HEK293 (cell line): ENCODE measurements at regions not wholly inside any gene's neighbourhood (a gene's known extent, or its start where the extent isn't known, plus 50 kb on each side); places are given as distances from the start of the nearest gene placed in this dataset.

Experiments used
- CTCF ChIA-PET: fragments of 350-600 bp; formaldehyde crosslinking; extraction: SDS; loops from one replicate; lab custom pipeline; 2021; ENCODE audit warnings: antibody characterized with exemption; lab: Yijun Ruan, JAX
- POLR2A ChIA-PET: fragments of 300-600 bp; formaldehyde crosslinking; extraction: SDS; loops from one replicate; lab custom pipeline; 2020; ENCODE audit warnings: antibody characterized with exemption, inconsistent platforms; lab: Yijun Ruan, JAX
- H3K27ac ChIP-seq: fragments of 200-500 bp; sonication (Bioruptor generic); 2 replicates; pipeline ENCODE4 v1.5.1; 2014; ENCODE audit warnings: low read depth, low read length, control low read depth, inconsistent platforms; ENCODE audit errors: extremely low read depth
- H3K36me3 ChIP-seq, 2 experiments: fragments of 200-500 bp in 1 of 2; sonication (Bioruptor generic) in 1 of 2; 1 replicate in 1 of 2; 2 replicates in 1 of 2; pipeline ENCODE4 v1.5.1; 2014 to 2017; ENCODE audit warnings: inconsistent platforms in 2 of 2, low read length in 2 of 2; ENCODE audit not compliant: control insufficient read depth in 2 of 2, insufficient read depth in 1 of 2
- H3K4me1 ChIP-seq: fragments of 200-500 bp; sonication (Bioruptor generic); 2 replicates; pipeline ENCODE4 v1.5.1; 2014; ENCODE audit warnings: mild to moderate bottlenecking, low read length, inconsistent platforms; ENCODE audit not compliant: control insufficient read depth, insufficient read depth
- H3K4me3 ChIP-seq: 2 replicates; pipeline ENCODE4 v1.5.1; 2011; ENCODE audit warnings: low read depth, mild to moderate bottlenecking, control low read depth, low read length, moderate library complexity
- H3K9me3 ChIP-seq: fragments of 200-500 bp; sonication (Bioruptor generic); 2 replicates; pipeline ENCODE4 v1.5.1; 2014; ENCODE audit warnings: low read depth, low read length, inconsistent platforms; ENCODE audit not compliant: control insufficient read depth, insufficient read depth
- GLI2 ChIP-seq: fragments of 450-650 bp; formaldehyde crosslinking; IDR thresholded peaks from 2 replicates; pipeline ENCODE4; 2017; ENCODE audit warnings: missing biosample characterization, missing genetic modification characterization, low read depth, borderline replicate concordance
- HOXC10 ChIP-seq: sonication (generic); formaldehyde crosslinking; IDR thresholded peaks from 2 replicates; pipeline ENCODE4 v1.8.1; 2023; ENCODE audit warnings: mild to moderate bottlenecking, missing genetic modification reagents
- KLF8 ChIP-seq: fragments of 450-650 bp; formaldehyde crosslinking; IDR thresholded peaks from 2 replicates; pipeline ENCODE4 v1.5.1; 2016; ENCODE audit warnings: missing biosample characterization, missing genetic modification characterization
- RBAK ChIP-seq: fragments of 450-650 bp; formaldehyde crosslinking; IDR thresholded peaks from 2 replicates; pipeline ENCODE4 v1.5.1; 2016; ENCODE audit warnings: missing biosample characterization, missing genetic modification characterization
- ZBTB7A ChIP-seq: fragments of 450-650 bp; formaldehyde crosslinking; IDR thresholded peaks from 2 replicates; pipeline ENCODE4 v1.5.1; 2016; ENCODE audit warnings: low read depth, missing biosample characterization, missing genetic modification characterization
- ZFP37 ChIP-seq: fragments of 450-650 bp; formaldehyde crosslinking; IDR thresholded peaks from 2 replicates; pipeline ENCODE4 v1.5.1; 2016; ENCODE audit warnings: missing biosample characterization, missing genetic modification characterization
- ZNF146 ChIP-seq: fragments of 450-650 bp; formaldehyde crosslinking; IDR thresholded peaks from 2 replicates; pipeline ENCODE4 v1.5.1; 2016; ENCODE audit warnings: missing biosample characterization, missing genetic modification characterization
- ZNF302 ChIP-seq: fragments of 450-650 bp; formaldehyde crosslinking; IDR thresholded peaks from 2 replicates; pipeline ENCODE4 v1.5.1; 2016; ENCODE audit warnings: missing biosample characterization, missing genetic modification characterization, low read depth
- ZNF354C ChIP-seq: fragments of 450-650 bp; formaldehyde crosslinking; IDR thresholded peaks from 2 replicates; pipeline ENCODE4 v1.5.1; 2016; ENCODE audit warnings: missing biosample characterization, missing genetic modification characterization, low read depth, borderline replicate concordance
- ZNF404 ChIP-seq: fragments of 450-650 bp; formaldehyde crosslinking; IDR thresholded peaks from 2 replicates; pipeline ENCODE4 v1.5.1; 2017; ENCODE audit warnings: missing biosample characterization, missing genetic modification characterization
- ZNF510 ChIP-seq: fragments of 450-650 bp; formaldehyde crosslinking; IDR thresholded peaks from 2 replicates; pipeline ENCODE4 v1.5.1; 2018; ENCODE audit warnings: mild to moderate bottlenecking, missing genetic modification characterization, missing biosample characterization; ENCODE audit not compliant: insufficient replicate concordance
- ZNF521 ChIP-seq: fragments of 450-650 bp; formaldehyde crosslinking; IDR thresholded peaks from 2 replicates; pipeline ENCODE4 v1.5.1; 2017; ENCODE audit warnings: missing biosample characterization, mild to moderate bottlenecking, missing genetic modification characterization
- ZNF560 ChIP-seq: fragments of 450-650 bp; formaldehyde crosslinking; IDR thresholded peaks from 2 replicates; pipeline ENCODE4 v1.5.1; 2017; ENCODE audit warnings: missing biosample characterization, missing genetic modification characterization, borderline replicate concordance
- ZNF596 ChIP-seq: fragments of 450-650 bp; IDR thresholded peaks from 2 replicates; pipeline ENCODE4 v1.5.0; 2018; ENCODE audit warnings: missing biosample characterization, mild to moderate bottlenecking, missing genetic modification characterization, moderate library complexity
- ZNF747 ChIP-seq: fragments of 450-650 bp; formaldehyde crosslinking; IDR thresholded peaks from 2 replicates; pipeline ENCODE4 v1.5.1; 2016; ENCODE audit warnings: missing biosample characterization, missing genetic modification characterization
- ZNF768 ChIP-seq: fragments of 450-650 bp; formaldehyde crosslinking; IDR thresholded peaks from 2 replicates; pipeline ENCODE4 v1.5.1; 2018; ENCODE audit warnings: missing biosample characterization, mild to moderate bottlenecking, missing genetic modification characterization
- ZNF843 ChIP-seq: fragments of 450-650 bp; formaldehyde crosslinking; IDR thresholded peaks from 2 replicates; pipeline ENCODE4 v1.5.1; 2016; ENCODE audit warnings: missing biosample characterization, missing genetic modification characterization
- ZSCAN23 ChIP-seq: fragments of 450-650 bp; formaldehyde crosslinking; IDR thresholded peaks from 2 replicates; pipeline ENCODE4 v1.5.1; 2016; ENCODE audit warnings: missing biosample characterization, missing genetic modification characterization
- TF ChIP-seq, protein P1 (sequence below): fragments of 450-650 bp; formaldehyde crosslinking; IDR thresholded peaks from 2 replicates; pipeline ENCODE4 v1.5.1; 2017; ENCODE audit warnings: missing biosample characterization, mild to moderate bottlenecking, missing genetic modification characterization, moderate library complexity
- TF ChIP-seq, protein P2 (sequence below): fragments of 450-650 bp; formaldehyde crosslinking; IDR thresholded peaks from 2 replicates; pipeline ENCODE4 v1.5.1; 2016; ENCODE audit warnings: missing biosample characterization, missing genetic modification characterization
- TF ChIP-seq, protein P3 (sequence below): fragments of 450-650 bp; formaldehyde crosslinking; optimal IDR thresholded peaks from 2 replicates; pipeline ENCODE3; 2016; ENCODE audit warnings: missing biosample characterization, mild to moderate bottlenecking, missing genetic modification characterization
- TF ChIP-seq, protein P4 (sequence below): fragments of 450-650 bp; formaldehyde crosslinking; IDR thresholded peaks from 2 replicates; pipeline ENCODE4 v1.5.1; 2017; ENCODE audit warnings: missing biosample characterization, missing genetic modification characterization

DNA sequence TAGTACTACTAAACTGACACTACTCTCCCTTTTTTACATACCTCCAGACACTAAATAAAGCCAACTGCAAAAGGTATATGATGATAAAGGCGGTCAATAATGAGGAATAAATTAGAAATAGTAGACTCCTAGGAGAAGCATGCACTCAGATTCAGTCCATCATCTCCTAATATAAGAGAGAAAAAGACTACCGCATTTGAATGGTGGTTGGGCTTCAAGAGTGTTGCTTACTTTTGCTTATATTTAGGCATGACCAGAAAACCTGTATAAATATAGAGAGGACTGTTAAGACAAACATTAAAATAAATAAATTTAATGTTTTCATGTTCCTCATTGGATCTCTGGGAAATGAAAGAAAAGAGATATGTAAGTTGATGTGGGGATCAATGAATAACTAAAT, 1137.0 kb downstream of the FAM181B start:
- Histone ChIP-seq H3K9me3 (no peaks in the 10 kb centered on the region), H3K27ac (no peak overlapping the region), H3K4me1 (no peaks in the 10 kb centered on the region), H3K36me3 (no peaks in the 10 kb centered on the region), H3K4me3 (no peak overlapping the region)
- CTCF ChIA-PET: no interaction called here
- TF ChIP-seq ZSCAN23 (tag by site-specific recombination) (no peak), ZNF404 (no peak)
- TF ChIP-seq, protein P1, sequence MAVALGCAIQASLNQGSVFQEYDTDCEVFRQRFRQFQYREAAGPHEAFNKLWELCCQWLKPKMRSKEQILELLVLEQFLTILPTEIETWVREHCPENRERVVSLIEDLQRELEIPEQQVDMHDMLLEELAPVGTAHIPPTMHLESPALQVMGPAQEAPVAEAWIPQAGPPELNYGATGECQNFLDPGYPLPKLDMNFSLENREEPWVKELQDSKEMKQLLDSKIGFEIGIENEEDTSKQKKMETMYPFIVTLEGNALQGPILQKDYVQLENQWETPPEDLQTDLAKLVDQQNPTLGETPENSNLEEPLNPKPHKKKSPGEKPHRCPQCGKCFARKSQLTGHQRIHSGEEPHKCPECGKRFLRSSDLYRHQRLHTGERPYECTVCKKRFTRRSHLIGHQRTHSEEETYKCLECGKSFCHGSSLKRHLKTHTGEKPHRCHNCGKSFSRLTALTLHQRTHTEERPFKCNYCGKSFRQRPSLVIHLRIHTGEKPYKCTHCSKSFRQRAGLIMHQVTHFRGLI (tag by site-specific recombination): peak; percentile 96
- POLR2A ChIA-PET: no interaction called here

DNA sequence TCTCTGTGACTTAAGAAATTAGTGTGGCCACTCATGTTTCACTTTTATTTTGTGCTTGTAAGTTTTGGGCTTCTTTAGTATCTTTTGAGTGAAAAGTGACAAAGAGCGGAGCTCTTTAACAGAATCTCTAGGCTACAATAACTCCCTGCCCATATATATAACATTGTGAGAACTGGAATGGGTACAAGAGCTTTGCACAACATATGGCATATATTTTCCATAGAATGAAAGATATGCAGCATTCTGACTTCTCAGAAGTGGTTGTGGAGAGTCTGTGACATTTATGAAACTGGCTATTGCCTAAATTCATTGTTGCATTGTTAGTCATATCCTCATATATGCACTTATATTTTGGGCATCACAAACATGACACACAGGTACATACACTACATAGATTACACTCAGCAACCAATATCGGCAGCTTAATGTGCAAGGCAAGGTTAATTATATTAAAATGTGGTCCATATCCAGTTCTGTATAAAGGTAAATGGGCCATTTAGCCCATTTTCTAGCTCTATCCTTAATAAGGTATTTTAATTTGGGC, 1148.2 kb downstream of the FAM181B start:
- TF ChIP-seq ZNF302 (tag by site-specific recombination): no peak
- no peak for TF ChIP-seq KLF8
- TF ChIP-seq ZNF596: no peak
- TF ChIP-seq ZNF146: no peak
- TF ChIP-seq HOXC10 (CRISPR knock-in tag): no peak
- no peak for TF ChIP-seq ZNF843
- TF ChIP-seq, protein P2, sequence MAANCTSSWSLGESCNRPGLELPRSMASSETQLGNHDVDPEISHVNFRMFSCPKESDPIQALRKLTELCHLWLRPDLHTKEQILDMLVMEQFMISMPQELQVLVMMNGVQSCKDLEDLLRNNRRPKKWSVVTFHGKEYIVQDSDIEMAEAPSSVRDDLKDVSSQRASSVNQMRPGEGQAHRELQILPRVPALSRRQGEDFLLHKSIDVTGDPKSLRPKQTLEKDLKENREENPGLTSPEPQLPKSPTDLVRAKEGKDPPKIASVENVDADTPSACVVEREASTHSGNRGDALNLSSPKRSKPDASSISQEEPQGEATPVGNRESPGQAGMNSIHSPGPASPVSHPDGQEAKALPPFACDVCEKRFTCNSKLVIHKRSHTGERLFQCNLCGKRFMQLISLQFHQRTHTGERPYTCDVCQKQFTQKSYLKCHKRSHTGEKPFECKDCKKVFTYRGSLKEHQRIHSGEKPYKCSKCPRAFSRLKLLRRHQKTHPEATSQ (tag by site-specific recombination): no peak
- TF ChIP-seq ZNF560 (tag by site-specific recombination): no peak
- TF ChIP-seq RBAK (tag by site-specific recombination): no peak
- TF ChIP-seq ZNF768 (tag by site-specific recombination): no peak
- TF ChIP-seq ZBTB7A (tag by site-specific recombination): no peak
- TF ChIP-seq ZFP37 (tag by site-specific recombination): no peak
- TF ChIP-seq GLI2 (tag by site-specific recombination): no peak
- TF ChIP-seq ZNF354C (tag by site-specific recombination): no peak
- TF ChIP-seq, protein P3, sequence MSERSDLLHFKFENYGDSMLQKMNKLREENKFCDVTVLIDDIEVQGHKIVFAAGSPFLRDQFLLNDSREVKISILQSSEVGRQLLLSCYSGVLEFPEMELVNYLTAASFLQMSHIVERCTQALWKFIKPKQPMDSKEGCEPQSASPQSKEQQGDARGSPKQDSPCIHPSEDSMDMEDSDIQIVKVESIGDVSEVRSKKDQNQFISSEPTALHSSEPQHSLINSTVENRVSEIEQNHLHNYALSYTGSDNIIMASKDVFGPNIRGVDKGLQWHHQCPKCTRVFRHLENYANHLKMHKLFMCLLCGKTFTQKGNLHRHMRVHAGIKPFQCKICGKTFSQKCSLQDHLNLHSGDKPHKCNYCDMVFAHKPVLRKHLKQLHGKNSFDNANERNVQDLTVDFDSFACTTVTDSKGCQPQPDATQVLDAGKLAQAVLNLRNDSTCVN (tag by site-specific recombination): no peak
- Histone ChIP-seq H3K27ac (no peak overlapping the region), H3K36me3 (no peaks in the 10 kb centered on the region), H3K9me3 (no peaks in the 10 kb centered on the region), H3K4me1 (no peaks in the 10 kb centered on the region), H3K4me3 (no peak overlapping the region)
- ChIA-PET CTCF (interaction anchor here (0.7 kb wide), 1 partner anchor 58 kb away, joined by 8 read pairs; no protein-coding TSS in a partner anchor), POLR2A (no interaction called here)

DNA sequence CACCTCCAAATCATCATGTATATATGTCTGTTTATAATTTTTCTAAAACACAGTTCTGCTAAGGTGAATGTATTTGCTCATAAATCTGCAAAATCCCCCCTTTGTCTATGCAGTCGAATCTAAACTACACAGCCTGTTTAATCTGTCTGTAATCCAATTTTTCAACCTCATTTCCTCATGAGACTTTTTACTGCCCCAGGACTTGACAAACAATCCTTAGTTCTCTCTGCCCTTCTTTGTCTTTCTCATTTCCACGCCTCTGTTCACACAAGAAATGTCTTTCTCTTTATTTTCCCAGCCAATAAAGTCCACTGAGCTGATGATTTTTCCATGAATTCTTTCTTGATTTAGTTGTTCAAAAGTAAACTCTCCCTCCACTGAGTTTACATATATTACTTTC, 1154.3 kb downstream of the FAM181B start:
- H3K4me1 ChIP-seq: no peaks in the 10 kb centered on the region
- no peak for TF ChIP-seq ZNF747 (tag by site-specific recombination)
- no peak for TF ChIP-seq HOXC10 (CRISPR knock-in tag)
- TF ChIP-seq ZNF521 (tag by site-specific recombination): no peak
- TF ChIP-seq ZNF510: no peak
- TF ChIP-seq, protein P4, sequence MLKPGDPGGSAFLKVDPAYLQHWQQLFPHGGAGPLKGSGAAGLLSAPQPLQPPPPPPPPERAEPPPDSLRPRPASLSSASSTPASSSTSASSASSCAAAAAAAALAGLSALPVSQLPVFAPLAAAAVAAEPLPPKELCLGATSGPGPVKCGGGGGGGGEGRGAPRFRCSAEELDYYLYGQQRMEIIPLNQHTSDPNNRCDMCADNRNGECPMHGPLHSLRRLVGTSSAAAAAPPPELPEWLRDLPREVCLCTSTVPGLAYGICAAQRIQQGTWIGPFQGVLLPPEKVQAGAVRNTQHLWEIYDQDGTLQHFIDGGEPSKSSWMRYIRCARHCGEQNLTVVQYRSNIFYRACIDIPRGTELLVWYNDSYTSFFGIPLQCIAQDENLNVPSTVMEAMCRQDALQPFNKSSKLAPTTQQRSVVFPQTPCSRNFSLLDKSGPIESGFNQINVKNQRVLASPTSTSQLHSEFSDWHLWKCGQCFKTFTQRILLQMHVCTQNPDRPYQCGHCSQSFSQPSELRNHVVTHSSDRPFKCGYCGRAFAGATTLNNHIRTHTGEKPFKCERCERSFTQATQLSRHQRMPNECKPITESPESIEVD (tag by site-specific recombination): no peak
- TF ChIP-seq ZBTB7A (tag by site-specific recombination): no peak
- H3K9me3 ChIP-seq: no peaks in the 10 kb centered on the region
- POLR2A ChIA-PET: no interaction called here
- H3K27ac ChIP-seq: no peak overlapping the region
- H3K4me3 ChIP-seq: no peak overlapping the region
- CTCF ChIA-PET: no interaction called here
- no peaks in the 10 kb centered on the region for H3K36me3 ChIP-seq
